ENCODE measurements at regions not wholly inside any gene's neighbourhood (a gene's known extent, or its start where the extent isn't known, plus 50 kb on each side); places are given as distances from the start of the nearest gene placed in this dataset.

GRCh38 chr10:4083509-4084003 is 298.5 kb upstream of the KLF6 start:
- DNase-seq (ENCODE audit: low spot score), result no peak

DNA sequence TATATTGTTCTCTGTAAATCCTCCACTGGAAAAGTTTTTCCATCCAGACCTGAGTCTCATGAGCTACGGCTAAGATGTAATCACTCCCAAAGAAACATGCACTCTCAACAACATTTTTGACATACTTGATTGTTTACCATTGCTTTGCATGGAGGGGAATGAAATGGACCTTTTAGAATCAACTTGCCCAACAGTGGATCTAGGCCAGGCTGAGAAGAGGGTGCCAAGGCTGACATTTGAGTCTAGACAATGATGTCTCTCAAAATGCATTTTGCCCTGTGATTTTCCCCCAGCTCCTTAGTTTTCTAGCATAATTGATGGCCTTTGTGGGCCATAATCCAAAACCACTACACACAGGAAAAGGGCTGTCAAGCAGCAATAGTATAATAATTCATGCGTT is 297.9 kb upstream of the KLF6 start:
- DNase-seq (ENCODE audit: low spot score), result no peak

DNA sequence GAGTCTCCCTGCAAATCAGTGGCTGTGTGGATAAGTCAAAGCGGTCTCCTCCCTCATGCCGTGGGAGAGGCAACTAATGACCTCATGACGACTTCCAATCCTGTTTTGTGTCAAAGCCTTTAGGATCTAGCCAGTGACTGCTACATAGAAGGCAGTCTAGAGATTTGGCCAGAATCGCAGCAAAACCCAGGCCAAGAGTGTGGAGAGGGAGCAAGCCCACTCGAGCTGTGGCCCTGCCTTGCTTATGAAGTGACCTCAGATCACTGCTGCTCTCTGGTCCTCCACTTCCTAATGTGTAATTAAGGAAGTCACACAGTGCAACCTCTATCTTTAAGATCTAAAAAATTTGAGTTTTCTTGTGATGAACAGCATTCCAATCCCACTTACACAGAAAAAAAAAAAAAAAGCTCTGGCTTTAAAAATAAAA is 296.7 kb upstream of the KLF6 start:
- DNase-seq (ENCODE audit: low spot score), result no peak

- no peak for DNase-seq (ENCODE audit: low spot score)
Observed at GRCh38 chr10:4080225-4080805, 295.3 kb upstream of the KLF6 start.

GRCh38 chr10:4079803-4080202 is 294.8 kb upstream of the KLF6 start:
- no peak for DNase-seq (ENCODE audit: low spot score)

- no peak for DNase-seq (ENCODE audit: low spot score)
Observed at GRCh38 chr10:4077804-4078203, 292.8 kb upstream of the KLF6 start.

DNA sequence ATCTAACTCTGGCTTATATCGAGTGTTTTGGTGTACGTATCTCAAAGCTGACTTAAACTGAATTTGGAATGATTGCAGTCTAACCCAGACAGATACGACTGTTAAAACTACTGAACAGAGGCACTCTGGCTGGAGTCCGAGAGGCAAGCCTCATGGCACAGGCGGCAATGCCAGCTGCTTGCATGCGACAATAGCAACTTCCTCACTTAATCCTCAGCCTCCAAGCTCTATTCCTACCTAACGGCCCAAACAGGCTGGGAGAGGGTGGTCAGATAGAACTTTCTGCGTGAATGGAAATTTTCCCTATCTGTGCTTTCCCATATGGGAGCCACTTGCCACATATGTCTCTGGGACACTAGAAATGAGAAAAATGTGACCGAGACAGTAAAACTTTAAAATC is 292.0 kb upstream of the KLF6 start:
- DNase-seq (ENCODE audit: low spot score), result no peak

DNA sequence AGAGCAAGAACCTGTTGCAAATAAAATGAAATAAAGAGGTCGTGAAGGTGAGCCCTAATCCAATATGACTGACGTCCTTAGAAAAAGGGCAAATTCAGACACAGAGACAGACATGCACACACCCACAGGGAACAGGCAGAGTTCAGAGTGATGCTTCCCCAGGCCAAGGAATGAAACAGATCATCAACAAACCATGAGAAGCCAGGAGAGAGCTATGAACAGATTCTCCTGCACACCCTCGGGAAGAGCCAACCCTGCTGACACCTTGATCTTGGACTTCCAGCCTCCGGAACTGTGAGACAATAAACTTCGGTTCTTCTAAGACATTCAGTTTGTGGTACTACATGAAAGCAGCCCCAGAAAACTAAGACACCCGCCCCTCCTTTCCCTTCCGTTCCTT is 290.4 kb upstream of the KLF6 start:
- no peak for DNase-seq (ENCODE audit: low spot score)

GRCh38 chr10:4074545-4075407 is 289.8 kb upstream of the KLF6 start:
- no peak for DNase-seq (ENCODE audit: low spot score)

- no peak for DNase-seq (ENCODE audit: low spot score)
Observed at GRCh38 chr10:4073912-4074311, 288.9 kb upstream of the KLF6 start.

GRCh38 chr10:4070921-4071660 is 286.1 kb upstream of the KLF6 start:
- no peak for DNase-seq (ENCODE audit: low spot score)

DNA sequence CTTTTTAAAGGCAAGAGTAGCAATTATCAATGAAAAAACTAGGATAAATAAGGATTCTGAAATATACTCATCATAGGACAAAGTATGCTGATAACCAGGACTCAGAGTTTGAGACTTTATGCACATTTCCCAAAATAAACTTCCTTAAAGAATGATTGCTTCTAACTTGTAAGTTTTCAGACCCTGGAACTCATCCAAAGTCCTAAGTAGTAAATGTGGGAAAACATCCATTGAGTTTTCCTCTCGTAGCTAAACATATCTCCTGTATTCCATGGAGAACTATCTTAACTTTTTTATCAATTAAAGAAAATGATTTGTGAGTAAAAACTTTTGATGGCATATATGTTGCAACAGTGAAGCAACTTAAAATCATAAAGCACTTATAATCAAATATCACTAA is 285.2 kb upstream of the KLF6 start:
- no peak for DNase-seq (ENCODE audit: low spot score)

- no peak for DNase-seq (ENCODE audit: low spot score)
Observed at GRCh38 chr10:4069491-4069890, 284.5 kb upstream of the KLF6 start.

DNA sequence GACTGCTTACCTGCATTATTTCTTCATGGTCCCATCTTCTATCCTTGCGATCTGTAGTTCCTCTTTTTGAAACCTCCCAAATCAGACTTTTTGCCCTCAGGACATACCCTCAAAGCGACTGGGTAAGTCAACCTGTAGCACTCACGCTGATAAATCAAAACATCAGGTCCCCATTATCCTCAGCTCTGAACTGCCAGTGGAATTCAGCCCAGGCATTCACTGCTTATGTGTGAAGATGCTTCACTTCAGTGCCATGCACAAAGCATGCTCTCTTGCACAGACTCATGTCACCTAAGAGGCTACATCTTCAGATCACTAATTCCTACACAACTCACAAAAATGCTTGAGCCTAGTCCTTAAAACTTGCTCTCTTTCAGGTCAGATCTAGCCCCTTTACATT is 283.6 kb upstream of the KLF6 start:
- no peak for DNase-seq (ENCODE audit: low spot score)

GRCh38 chr10:4067931-4068561 is 283.0 kb upstream of the KLF6 start:
- DNase-seq (ENCODE audit: low spot score), result peak; percentile 77

DNA sequence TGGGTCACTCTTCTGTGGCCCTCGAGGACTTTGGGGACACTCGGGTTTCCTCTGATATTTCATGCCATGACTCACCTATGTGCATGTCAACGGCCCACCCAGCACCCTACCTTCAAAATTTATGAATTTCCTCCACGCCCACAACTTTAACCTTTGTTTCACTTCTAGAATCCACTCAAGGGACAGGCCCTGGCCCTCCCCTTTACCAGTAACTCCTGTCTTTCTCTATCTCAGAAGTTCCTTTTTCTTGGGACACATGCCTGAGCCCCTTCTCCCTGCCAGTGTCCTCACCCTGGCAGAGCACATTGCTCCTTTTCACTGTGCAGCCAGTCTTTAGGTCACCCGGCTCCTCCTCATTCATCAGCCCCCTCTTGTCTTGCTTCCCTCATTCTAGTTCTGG is 282.5 kb upstream of the KLF6 start:
- DNase-seq (ENCODE audit: low spot score), result peak; percentile 84

- DNase-seq (ENCODE audit: low spot score), result no peak
Observed at GRCh38 chr10:4066581-4067390, 281.8 kb upstream of the KLF6 start.

GRCh38 chr10:4064489-4064888 is 279.5 kb upstream of the KLF6 start:
- DNase-seq (ENCODE audit: low spot score), result no peak

- no peak for DNase-seq (ENCODE audit: low spot score)
Observed at GRCh38 chr10:4063717-4064116, 278.7 kb upstream of the KLF6 start.

GRCh38 chr10:4062751-4063150 is 277.7 kb upstream of the KLF6 start:
- DNase-seq (ENCODE audit: low spot score), result peak; percentile 28

DNA sequence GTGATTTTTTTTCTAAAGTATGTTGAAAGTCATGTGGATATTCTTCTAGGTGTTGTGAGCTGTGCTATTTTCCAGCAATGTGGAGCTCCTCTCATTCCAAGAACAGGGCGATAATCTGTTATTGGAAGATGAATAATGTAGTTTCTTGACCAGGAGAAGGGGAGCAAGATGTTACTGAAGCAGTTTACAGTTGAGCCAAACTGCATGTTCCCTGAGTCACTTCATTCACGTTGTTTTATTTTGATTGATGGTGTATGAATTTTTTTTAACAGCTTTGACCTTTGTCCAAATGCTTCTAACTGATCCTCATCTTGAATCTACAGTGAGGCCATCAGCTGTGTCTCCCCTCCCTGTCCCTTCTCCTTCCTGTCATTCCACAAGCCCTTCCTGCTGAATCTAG is 277.1 kb upstream of the KLF6 start:
- DNase-seq (ENCODE audit: low spot score), result peak; percentile 65
